ENCODE measurements at regions not wholly inside any gene's neighbourhood (a gene's known extent, or its start where the extent isn't known, plus 50 kb on each side); places are given as distances from the start of the nearest gene placed in this dataset.

DNA sequence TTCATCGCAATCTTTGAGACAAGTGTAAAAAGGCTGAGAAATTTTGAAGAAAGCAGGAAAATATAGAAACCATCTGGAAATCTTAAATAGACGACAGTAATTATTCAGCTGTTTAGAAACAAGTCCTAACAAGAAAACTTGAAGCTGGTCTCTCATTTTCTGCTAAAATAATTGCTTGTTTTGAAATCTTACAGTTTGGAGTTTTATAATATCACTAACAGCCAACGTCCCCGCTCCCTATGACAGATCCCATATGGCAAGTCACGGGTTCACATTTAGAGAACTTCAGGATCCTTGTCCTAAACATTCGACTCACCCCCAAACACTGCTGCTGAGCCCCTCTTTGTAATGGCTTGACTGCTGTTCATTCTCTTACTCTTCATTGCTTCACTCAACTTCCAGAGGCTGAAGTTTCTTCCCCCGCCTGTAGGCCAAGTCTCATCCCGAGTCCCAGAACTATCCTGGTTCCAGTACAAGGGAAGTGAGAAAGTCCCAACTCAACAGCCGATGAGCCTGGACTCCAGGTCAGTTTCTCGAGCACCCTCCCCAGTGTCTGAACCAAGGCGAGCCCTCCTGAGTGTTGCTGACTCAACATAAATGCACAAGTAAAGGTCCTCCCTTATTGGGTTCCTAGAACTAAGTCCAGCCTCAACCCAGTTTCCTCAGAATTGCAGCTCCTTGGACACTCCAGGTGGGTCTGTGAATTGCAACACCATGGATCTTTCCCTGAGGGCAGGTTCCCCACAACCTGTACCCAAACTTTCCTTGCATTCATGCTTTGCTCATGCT, 93.4 kb upstream of the BACE2 start:
- TF ChIP-seq, protein P1, sequence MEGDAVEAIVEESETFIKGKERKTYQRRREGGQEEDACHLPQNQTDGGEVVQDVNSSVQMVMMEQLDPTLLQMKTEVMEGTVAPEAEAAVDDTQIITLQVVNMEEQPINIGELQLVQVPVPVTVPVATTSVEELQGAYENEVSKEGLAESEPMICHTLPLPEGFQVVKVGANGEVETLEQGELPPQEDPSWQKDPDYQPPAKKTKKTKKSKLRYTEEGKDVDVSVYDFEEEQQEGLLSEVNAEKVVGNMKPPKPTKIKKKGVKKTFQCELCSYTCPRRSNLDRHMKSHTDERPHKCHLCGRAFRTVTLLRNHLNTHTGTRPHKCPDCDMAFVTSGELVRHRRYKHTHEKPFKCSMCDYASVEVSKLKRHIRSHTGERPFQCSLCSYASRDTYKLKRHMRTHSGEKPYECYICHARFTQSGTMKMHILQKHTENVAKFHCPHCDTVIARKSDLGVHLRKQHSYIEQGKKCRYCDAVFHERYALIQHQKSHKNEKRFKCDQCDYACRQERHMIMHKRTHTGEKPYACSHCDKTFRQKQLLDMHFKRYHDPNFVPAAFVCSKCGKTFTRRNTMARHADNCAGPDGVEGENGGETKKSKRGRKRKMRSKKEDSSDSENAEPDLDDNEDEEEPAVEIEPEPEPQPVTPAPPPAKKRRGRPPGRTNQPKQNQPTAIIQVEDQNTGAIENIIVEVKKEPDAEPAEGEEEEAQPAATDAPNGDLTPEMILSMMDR (IDR thresholded peaks at IDR 0.05; ENCODE audit: low read depth, low read length, missing control alignments): no peak
- no peak overlapping the region for H3K4me3 ChIP-seq (replicated peaks; ENCODE audit: low read depth, low read length)
- no peak for DNase-seq (ENCODE audit: extremely low read depth, low read depth)

DNA sequence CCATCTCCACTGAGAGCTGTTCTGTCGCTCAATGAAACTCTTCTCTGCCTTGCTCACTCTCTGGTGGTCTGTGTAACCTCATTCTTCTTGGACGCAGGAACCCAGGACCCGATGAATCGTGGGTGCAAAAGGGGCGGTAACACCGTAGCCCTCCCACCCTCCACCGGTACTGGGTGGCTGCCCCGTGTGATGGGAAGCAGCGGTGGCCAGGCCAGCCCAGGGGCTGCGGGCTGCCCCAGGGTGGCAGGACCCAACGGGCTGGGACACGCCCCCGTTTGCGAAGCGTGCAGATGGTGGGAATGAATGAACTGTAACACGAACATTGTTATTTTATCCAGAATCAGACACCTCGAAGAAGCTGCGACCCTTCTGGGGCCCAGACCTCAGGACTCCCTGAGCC, 92.3 kb upstream of the BACE2 start:
- TF ChIP-seq, protein P1 (IDR thresholded peaks at IDR 0.05; ENCODE audit: low read depth, low read length, missing control alignments): no peak
- no peak for DNase-seq (ENCODE audit: extremely low read depth, low read depth)
- H3K4me3 ChIP-seq (replicated peaks; ENCODE audit: low read depth, low read length): no peak overlapping the region

GRCh38 chr21:41076064-41076463, 91.9 kb upstream of the BACE2 start:
- TF ChIP-seq, protein P1 (IDR thresholded peaks at IDR 0.05; ENCODE audit: low read depth, low read length, missing control alignments): no peak
- no peak for DNase-seq (ENCODE audit: extremely low read depth, low read depth)
- H3K4me3 ChIP-seq (replicated peaks; ENCODE audit: low read depth, low read length): no peak overlapping the region

DNA sequence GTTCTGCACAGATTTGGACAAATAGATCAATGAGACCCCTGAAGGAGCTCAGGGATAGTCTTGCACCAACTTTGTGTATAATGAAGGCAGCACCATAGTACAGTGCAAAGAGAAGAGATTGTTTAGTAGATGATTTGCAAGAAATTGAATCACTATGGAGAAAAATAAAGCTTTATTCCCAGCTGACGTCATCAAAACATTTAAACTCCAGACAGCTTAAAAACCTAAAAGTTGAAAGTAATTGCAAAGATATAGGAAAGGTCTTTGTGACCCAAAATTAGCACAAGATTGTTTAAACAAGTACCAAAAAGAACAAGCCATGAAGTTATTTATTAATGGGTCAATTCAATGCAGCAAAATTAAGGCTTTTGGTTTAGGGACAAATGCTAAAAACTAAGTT, 88.8 kb upstream of the BACE2 start:
- TF ChIP-seq, protein P1 (IDR thresholded peaks at IDR 0.05; ENCODE audit: low read depth, low read length, missing control alignments): no peak
- DNase-seq (ENCODE audit: extremely low read depth, low read depth): no peak
- H3K4me3 ChIP-seq (replicated peaks; ENCODE audit: low read depth, low read length): no peak overlapping the region

DNA sequence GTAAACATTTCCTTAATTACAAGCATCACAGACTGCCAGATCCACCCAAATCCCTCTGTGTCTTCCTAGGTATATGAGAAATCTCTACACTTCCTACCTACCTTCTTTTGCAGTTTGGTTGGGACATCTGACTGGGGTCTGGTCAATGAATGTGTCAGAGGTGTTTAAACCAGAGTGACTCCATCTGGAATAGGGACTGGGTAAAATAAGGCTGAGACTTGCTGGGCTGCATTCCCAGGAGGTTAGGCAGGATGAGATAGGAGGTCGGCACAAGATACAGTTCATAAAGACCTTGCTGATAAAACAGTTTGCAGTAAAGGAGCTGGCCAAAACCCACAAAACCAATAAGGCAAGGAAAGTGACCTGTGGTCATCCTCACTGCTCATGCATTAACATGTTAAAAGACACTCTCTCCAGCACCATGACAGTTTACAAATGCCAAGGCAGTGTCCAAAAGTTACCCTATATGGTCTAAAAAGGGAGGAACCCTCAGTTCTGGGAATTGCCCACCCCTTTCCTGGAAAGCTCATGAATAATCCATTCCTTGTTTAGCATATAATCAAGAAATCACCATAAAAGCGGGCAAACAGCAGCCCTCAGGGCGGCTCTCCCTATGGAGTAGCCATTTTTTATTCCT, 87.4 kb upstream of the BACE2 start:
- DNase-seq (ENCODE audit: extremely low read depth, low read depth): no peak
- no peak overlapping the region for H3K4me3 ChIP-seq (replicated peaks; ENCODE audit: low read depth, low read length)
- TF ChIP-seq, protein P1 (IDR thresholded peaks at IDR 0.05; ENCODE audit: low read depth, low read length, missing control alignments): no peak

DNA sequence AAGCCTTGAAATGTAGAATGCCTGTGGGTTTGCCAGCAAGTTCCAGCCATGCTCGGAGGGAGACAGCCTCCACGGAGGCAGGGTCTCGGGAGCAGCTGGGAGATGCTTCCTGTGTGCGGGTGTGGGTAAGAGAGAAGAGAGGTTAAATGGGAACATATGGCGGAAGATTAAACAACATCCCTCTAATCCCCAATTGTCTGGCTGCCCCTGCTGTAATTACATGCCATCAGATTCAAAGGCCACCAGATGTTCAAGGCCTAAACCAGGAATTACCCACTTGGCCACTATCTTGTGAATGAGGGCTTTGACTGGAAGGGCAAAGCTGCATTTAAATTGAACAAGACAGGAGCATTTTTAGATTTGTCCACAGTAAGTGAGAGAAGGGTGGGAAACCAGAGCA, 81.4 kb upstream of the BACE2 start:
- TF ChIP-seq, protein P1 (IDR thresholded peaks at IDR 0.05; ENCODE audit: low read depth, low read length, missing control alignments): no peak
- H3K4me3 ChIP-seq (replicated peaks; ENCODE audit: low read depth, low read length): no peak overlapping the region
- DNase-seq (ENCODE audit: extremely low read depth, low read depth): peak; percentile 17
